IPS-20b (cell line): ENCODE measurements at regions not wholly inside any gene's neighbourhood (a gene's known extent, or its start where the extent isn't known, plus 50 kb on each side); places are given as distances from the start of the nearest gene placed in this dataset.

Source experiments
- H3K27ac ChIP-seq: one replicate; pipeline ENCODE4 v1.5.1; 2013; ENCODE audit warnings: low read length
- H3K27me3 ChIP-seq: 2 replicates; pipeline ENCODE4 v1.6.1; 2013; ENCODE audit warnings: mild to moderate bottlenecking, low read length, inconsistent platforms; ENCODE audit not compliant: insufficient read depth
- H3K36me3 ChIP-seq: 2 replicates; pipeline ENCODE4 v1.6.1; 2013; ENCODE audit warnings: low read depth, mild to moderate bottlenecking, inconsistent platforms, low read length, moderate library complexity; ENCODE audit not compliant: insufficient read depth
- H3K4me1 ChIP-seq: 2 replicates; pipeline ENCODE4 v1.6.1; 2013; ENCODE audit warnings: mild to moderate bottlenecking, control low read depth, inconsistent platforms, low read length, moderate library complexity; ENCODE audit not compliant: insufficient read depth
- H3K4me3 ChIP-seq: 2 replicates; pipeline ENCODE4 v1.5.1; 2013; ENCODE audit warnings: mild to moderate bottlenecking, low read length, inconsistent platforms
- H3K9ac ChIP-seq: 2 replicates; pipeline ENCODE4 v1.6.1; 2013; ENCODE audit warnings: low read depth, mild to moderate bottlenecking, inconsistent platforms, low read length, moderate library complexity
- H3K9me3 ChIP-seq: 2 replicates; pipeline ENCODE4 v1.6.1; 2013; ENCODE audit warnings: mild to moderate bottlenecking, low read depth, low read length, inconsistent platforms; ENCODE audit not compliant: insufficient read depth

DNA sequence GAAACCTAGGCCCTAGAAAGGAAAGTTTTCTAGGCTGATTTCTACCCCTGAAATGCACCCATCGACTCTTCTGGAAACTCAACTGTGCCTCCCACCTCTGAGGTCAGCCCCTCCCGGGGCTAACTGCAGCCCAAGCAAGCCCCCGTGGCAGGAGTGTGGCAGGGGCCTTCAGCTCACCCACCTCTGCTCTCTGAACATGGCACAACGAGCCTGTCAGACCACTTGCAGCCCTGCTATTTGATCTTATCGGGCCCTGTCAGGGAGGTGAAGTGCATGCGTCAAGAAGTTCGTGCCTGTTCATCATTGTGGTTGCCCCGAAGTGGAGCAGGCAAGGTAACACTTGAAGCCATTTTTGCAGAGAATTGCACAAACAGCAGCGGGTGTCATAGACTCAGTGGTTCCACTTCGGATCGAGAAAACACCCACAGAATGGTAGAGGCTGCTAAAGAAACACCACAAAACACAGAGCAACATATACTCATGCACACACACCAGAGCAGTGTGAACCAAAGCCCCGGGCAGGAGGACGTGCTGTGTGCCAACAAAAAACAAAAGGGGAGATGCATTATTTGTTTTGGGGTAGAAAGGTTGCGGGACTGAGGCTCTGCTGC, 262.7 kb downstream of the ETS1 start:
- no peaks in the 10 kb centered on the region for H3K9me3 ChIP-seq
- H3K9ac ChIP-seq = no peak overlapping the region
- no peak overlapping the region for H3K4me3 ChIP-seq
- H3K4me1 ChIP-seq = no peaks in the 10 kb centered on the region
- no peaks in the 10 kb centered on the region for H3K36me3 ChIP-seq
- no peak overlapping the region for H3K27ac ChIP-seq
- H3K27me3 ChIP-seq = no peaks in the 10 kb centered on the region

DNA sequence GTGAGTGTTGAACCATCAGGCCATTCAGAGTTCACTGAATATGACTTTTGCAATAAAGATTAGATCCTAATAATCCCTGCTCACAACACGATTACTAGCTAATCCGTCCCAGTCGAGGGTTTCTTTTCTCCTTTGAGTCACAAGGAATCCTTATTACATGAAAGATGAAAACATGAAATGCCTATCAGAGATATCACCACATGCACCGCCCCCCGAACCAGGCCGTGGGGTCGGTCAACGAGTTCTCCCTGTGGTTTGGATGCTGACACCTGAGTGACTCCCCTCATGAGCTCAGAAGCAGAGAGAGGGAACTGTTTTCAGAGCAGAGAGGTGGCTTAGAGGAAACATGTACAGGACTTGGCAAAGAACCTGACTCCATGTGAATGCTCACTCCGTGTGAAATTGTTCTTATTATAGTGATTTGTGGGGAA, 263.3 kb downstream of the ETS1 start:
- H3K9ac ChIP-seq = no peak overlapping the region
- H3K36me3 ChIP-seq = no peaks in the 10 kb centered on the region
- H3K27ac ChIP-seq = no peak overlapping the region
- no peaks in the 10 kb centered on the region for H3K4me1 ChIP-seq
- no peaks in the 10 kb centered on the region for H3K9me3 ChIP-seq
- H3K27me3 ChIP-seq = no peaks in the 10 kb centered on the region
- no peak overlapping the region for H3K4me3 ChIP-seq

DNA sequence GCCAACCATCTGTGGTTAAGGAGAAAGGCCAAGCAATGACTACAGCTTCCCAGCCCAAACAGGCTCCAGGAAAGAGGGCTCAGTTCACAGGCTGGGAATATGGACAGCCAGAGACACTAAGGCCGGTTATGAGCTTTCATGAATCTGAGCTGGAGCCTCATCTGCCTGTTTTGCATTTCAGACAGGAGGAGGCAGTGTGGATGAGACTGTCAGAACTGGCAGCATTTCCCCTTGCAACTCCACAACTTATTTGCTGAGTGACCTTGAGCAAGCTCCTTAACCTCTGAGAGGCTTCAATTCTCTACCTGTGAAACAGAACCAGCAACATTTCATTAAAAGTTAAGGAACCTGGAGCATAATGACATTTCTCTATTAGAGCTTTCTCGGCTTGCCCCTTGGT, 264.0 kb downstream of the ETS1 start:
- H3K4me3 ChIP-seq = no peak overlapping the region
- no peaks in the 10 kb centered on the region for H3K4me1 ChIP-seq
- H3K27ac ChIP-seq = no peak overlapping the region
- no peak overlapping the region for H3K9ac ChIP-seq
- no peaks in the 10 kb centered on the region for H3K9me3 ChIP-seq
- H3K27me3 ChIP-seq = no peaks in the 10 kb centered on the region
- H3K36me3 ChIP-seq = no peaks in the 10 kb centered on the region

DNA sequence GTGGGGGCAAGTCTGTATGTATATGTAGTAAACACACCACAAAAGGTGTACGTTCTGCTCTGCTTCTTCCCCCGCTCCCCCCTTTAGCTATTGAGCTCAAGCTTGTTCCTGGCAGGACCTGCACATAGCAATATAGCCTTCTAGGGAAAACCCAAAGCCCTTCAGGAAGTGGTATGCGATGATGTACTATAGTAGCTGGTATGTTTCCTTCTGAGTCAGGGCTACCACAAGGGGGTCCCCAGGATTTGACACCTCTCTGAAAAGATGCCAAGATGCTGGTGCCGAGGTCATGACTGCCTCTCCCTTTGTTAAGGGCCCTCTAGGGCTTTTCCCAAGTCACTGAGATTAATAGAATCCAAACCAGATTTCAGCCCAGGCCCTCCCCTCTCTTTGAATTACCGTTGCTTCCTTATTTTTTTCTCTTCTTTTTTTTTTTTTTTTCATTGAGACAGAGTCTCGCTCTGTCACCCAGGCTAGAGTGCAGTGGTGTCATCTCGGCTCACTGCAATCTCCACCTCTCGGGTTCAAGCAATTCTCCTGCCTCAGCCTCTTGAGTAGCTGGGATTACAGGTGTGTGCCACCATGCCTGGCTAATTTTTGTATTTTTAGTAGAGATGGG, 268.4 kb downstream of the ETS1 start:
- no peak overlapping the region for H3K4me3 ChIP-seq
- H3K9me3 ChIP-seq = peaks cover 10% of the 10 kb centered on the region; the same call in 1 of the 2 replicates
- no peaks in the 10 kb centered on the region for H3K27me3 ChIP-seq
- no peaks in the 10 kb centered on the region for H3K36me3 ChIP-seq
- H3K4me1 ChIP-seq = no peaks in the 10 kb centered on the region
- no peak overlapping the region for H3K9ac ChIP-seq
- H3K27ac ChIP-seq = no peak overlapping the region

DNA sequence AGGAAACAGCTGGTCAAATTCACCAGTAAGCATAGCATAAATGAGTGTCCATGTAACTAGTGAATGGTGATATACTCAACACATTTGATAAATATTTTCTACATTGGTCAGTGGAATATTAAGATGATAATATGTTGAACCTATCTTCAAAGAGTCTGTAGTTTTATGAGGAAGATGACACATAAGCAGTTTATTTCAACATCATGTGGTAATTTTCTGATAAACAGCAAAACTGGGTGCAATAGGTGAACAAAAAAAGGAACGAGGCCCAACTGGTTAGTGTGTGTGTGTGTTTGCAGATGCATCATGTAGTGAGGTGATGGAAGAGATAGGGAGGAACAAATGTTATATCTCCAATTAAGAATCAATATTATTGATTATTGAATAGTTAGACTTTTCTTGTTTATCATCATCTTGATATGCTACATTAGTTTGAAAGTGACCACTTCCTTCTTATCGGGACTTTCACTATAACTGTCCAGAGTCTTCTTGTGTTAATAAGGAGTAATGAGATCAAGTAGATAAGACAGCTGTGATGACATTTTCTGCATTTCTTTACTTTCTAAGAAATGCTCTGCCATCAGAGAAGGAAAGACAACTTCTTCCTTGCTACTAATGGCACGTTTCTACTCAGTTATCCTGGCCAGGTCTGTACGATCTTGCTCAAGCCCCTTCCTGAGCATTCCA, 270.7 kb downstream of the ETS1 start:
- no peaks in the 10 kb centered on the region for H3K27me3 ChIP-seq
- H3K9ac ChIP-seq = no peak overlapping the region
- H3K36me3 ChIP-seq = no peaks in the 10 kb centered on the region

DNA sequence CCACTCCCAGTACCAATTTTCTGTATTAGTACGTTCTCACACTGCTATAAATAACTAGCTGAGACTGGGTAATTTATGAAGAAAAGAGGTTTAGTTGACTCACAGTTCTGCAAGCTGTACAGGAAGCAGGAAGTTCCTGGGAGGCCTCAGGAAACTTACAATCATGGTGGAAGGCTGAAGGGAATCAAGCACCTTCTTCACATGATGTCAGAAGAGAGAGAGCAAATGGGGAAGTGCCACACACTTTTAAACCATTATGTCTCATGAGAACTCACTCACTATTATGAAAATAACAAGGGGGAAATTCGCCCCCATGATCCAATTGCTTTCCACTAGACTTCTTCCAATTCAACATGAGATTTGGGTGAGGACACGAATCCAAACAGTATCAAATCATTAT, 271.4 kb downstream of the ETS1 start:
- Histone ChIP-seq H3K27ac (no peak overlapping the region), H3K9me3 (peaks cover 10% of the 10 kb centered on the region; the same call in 1 of the 2 replicates), H3K36me3 (no peaks in the 10 kb centered on the region), H3K9ac (no peak overlapping the region), H3K4me3 (no peak overlapping the region), H3K4me1 (no peaks in the 10 kb centered on the region), H3K27me3 (no peaks in the 10 kb centered on the region)

More for the DNA sequence above, 270.7 kb downstream of the ETS1 start:
- H3K27ac ChIP-seq = no peak overlapping the region
- peaks cover 10% of the 10 kb centered on the region; the same call in 1 of the 2 replicates for H3K9me3 ChIP-seq
- no peak overlapping the region for H3K4me3 ChIP-seq
- no peaks in the 10 kb centered on the region for H3K4me1 ChIP-seq

DNA sequence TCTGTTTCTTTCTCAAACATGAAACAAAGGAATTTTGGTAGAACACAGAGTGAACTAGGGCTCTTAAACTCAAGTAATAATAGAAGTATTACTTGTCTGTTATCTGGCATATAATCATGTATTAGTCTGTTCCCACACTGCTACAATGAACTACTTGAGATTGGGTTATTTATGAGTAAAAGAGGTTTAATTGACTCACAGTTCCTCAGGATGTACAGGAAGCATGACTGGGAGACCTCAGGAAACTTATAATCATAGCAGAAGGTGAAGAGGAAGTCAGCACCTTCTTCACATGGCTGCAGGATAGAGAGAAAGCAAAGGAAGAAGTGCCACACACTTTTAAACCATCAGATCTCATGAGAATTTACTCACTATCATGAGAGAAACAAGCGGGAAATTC, 273.4 kb downstream of the ETS1 start:
- H3K4me1 ChIP-seq = no peaks in the 10 kb centered on the region
- H3K9me3 ChIP-seq = peaks cover 10% of the 10 kb centered on the region; the same call in 1 of the 2 replicates
- no peak overlapping the region for H3K4me3 ChIP-seq
- H3K9ac ChIP-seq = no peak overlapping the region
- no peaks in the 10 kb centered on the region for H3K36me3 ChIP-seq
- no peaks in the 10 kb centered on the region for H3K27me3 ChIP-seq
- H3K27ac ChIP-seq = no peak overlapping the region

DNA sequence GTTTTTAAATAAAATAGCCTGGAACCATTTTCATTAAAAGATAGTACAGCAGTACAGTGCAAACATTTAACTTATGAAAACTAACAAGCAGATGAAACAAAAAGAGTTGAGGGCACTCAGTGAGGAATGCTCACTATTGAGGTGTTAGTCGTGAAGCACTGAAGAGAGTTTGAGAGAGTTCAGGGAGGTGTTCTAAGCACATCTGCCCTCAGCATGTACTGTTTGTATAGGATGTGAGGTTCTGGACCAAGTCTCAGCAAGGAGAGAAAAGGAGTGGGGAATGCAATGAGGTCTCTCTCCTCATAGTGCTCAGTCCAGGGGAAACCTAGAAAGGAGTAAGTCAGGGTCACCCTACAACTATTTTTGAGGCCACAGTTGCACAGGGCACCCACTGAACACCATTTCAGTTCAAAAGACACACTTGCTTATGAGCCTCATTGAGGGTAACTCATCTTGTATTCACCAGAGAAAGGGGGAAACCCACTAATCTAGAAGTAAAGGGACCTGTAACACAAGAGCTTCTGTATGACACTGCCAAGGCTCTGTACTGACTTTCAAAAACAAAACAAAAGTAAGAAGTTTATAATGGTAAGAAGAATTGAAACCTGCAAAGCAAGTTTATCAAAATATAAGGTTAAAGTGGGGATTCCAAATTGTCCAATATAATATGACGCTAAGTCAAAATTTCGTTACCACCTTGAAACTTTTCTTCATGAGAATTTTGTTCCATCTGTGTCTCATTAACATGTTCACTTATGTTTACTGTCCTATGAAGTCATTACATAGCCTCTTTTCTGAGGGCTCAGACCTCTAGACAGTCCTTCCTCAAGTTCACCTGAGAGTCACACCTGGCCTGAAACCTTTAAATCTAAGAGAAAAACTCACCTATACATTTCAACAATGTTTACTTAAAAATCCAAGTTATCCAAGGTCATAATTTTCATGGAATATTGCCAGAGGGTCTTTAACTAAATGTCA, 275.3 kb downstream of the ETS1 start:
- H3K4me1 ChIP-seq = no peaks in the 10 kb centered on the region; the same call in 1 of the 2 replicates
- no peak overlapping the region for H3K27ac ChIP-seq
- no peak overlapping the region for H3K9ac ChIP-seq
- no peak overlapping the region for H3K4me3 ChIP-seq
- no peaks in the 10 kb centered on the region for H3K36me3 ChIP-seq
- H3K27me3 ChIP-seq = no peaks in the 10 kb centered on the region
- peaks cover 10% of the 10 kb centered on the region; the same call in 1 of the 2 replicates for H3K9me3 ChIP-seq

DNA sequence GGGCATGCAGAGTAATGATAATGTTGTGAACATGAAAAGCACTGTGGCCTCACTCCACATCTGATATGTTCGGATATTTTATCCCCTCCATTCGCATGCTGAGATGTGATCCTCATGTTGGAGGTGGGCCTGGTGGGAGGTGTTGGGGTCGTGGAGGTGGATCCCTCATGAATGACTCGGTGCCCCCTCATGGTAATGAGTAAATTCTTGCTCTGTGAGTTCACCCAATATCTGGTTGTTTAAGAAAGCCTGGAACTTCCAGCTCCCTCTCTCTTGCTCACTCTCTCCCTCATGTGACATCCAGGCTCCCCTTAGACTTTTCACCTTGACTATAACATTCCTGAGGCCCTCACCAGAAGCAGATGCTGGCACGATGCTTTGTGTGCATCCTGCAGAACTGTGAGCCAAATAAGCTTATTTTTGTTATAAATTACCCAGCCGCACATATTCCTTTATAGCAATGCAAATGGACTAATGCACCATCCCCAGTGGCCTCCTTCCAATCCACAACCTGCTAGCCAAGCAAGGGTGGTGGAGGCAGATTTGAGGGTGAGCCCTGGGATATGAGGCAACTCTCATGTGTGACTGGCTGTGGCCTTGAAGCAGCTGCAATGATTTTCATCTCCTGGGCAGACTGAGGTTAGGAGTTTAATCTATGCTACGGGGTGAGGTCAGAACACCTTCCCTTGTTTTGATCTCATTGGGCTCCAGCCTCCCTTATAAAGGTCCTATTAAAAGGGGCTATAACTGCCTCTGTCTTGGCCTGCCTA, 276.5 kb downstream of the ETS1 start:
- H3K9me3 ChIP-seq = peaks cover 10% of the 10 kb centered on the region; the same call in 1 of the 2 replicates
- H3K4me3 ChIP-seq = no peak overlapping the region
- no peaks in the 10 kb centered on the region for H3K36me3 ChIP-seq
- H3K27ac ChIP-seq = no peak overlapping the region
- no peak overlapping the region for H3K9ac ChIP-seq
- no peaks in the 10 kb centered on the region for H3K27me3 ChIP-seq
- no peaks in the 10 kb centered on the region; the same call in 1 of the 2 replicates for H3K4me1 ChIP-seq

DNA sequence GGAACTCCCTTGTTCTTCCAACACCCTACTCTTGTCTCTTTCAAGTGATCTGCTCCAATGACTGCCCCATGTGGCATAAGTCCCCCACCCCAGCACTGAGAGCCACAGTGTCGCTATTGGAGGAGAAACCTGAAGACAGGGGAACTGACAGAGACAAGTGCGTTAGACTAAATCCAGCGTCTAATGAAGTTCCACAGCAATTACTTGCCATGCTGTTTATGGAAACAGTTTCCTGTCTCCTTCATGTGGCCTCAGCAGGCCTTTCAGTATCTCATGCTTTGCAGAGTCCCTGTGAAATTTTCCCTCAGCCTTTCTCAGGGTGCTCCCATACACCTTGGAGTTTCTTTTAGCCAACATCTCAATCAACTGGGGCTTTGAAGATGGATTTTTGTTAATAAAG, 277.4 kb downstream of the ETS1 start:
- Histone ChIP-seq H3K4me3 (no peak overlapping the region), H3K9ac (no peak overlapping the region), H3K27me3 (no peaks in the 10 kb centered on the region), H3K9me3 (peaks cover 6% of the 10 kb centered on the region; the same call in 1 of the 2 replicates), H3K4me1 (no peaks in the 10 kb centered on the region; the same call in 1 of the 2 replicates), H3K36me3 (no peaks in the 10 kb centered on the region), H3K27ac (no peak overlapping the region)
